Activated CD4-positive, CD25-positive, alpha-beta regulatory T cell (primary cell): ENCODE measurements at regions not wholly inside any gene's neighbourhood (a gene's known extent, or its start where the extent isn't known, plus 50 kb on each side); places are given as distances from the start of the nearest gene placed in this dataset.
"Not testable (repeated sequence)": the region's sequence is repeated elsewhere in the genome, so short reads cannot be mapped to it uniquely, and the experiment has no call there.

Experiments
- DNase-seq, 4 experiments: peaks; one replicate each; lab custom pipeline; 2025; lab: John Stamatoyannopoulos, UW

GRCh38 chr10:80750268-80750667 lies 212.6 kb downstream of the SH2D4B start:
- no peak for DNase-seq

- DNase-seq, result no peak
These were observed 214.2 kb downstream of the SH2D4B start for GRCh38 chr10:80751940-80752339.

GRCh38 chr10:80753612-80754011 lies 215.9 kb downstream of the SH2D4B start:
- DNase-seq, result no peak

GRCh38 chr10:80755893-80756292 lies 218.2 kb downstream of the SH2D4B start:
- DNase-seq, result no peak

- DNase-seq, result no peak
These were observed 222.0 kb downstream of the SH2D4B start for GRCh38 chr10:80759693-80760092.

GRCh38 chr10:80760914-80761371 lies 223.2 kb downstream of the SH2D4B start:
- no peak for DNase-seq

GRCh38 chr10:80767963-80768362 lies 230.3 kb downstream of the SH2D4B start:
- DNase-seq, result no peak

GRCh38 chr10:80769700-80770160 lies 232.0 kb downstream of the SH2D4B start:
- DNase-seq, result no peak

- DNase-seq, result no peak
These were observed 232.5 kb downstream of the SH2D4B start for GRCh38 chr10:80770239-80770638.

GRCh38 chr10:80771285-80771684 lies 233.6 kb downstream of the SH2D4B start:
- DNase-seq, result no peak

- no peak for DNase-seq
These were observed 234.3 kb downstream of the SH2D4B start for GRCh38 chr10:80771902-80772555.

- DNase-seq, result no peak
These were observed 234.9 kb downstream of the SH2D4B start for GRCh38 chr10:80772596-80772995.

- DNase-seq, result no peak
These were observed 247.0 kb downstream of the SH2D4B start for GRCh38 chr10:80784695-80785094.

- no peak for DNase-seq
These were observed 248.6 kb downstream of the SH2D4B start for GRCh38 chr10:80786322-80786721.

GRCh38 chr10:80787952-80788351 lies 250.2 kb downstream of the SH2D4B start:
- no peak for DNase-seq

GRCh38 chr10:80794994-80795393 lies 257.3 kb downstream of the SH2D4B start:
- no peak for DNase-seq

GRCh38 chr10:80805343-80806020 lies 267.8 kb downstream of the SH2D4B start:
- no peak for DNase-seq

GRCh38 chr10:80814147-80814652 lies 276.5 kb downstream of the SH2D4B start:
- no peak for DNase-seq

GRCh38 chr10:80829151-80829550 lies 291.4 kb downstream of the SH2D4B start:
- DNase-seq, result no peak

- DNase-seq, result no peak
These were observed 291.9 kb downstream of the SH2D4B start for GRCh38 chr10:80829562-80829961.

- DNase-seq, result not testable (repeated sequence)
These were observed 295.0 kb downstream of the SH2D4B start for GRCh38 chr10:80832693-80833092.

GRCh38 chr10:80855348-80855971 lies 317.8 kb downstream of the SH2D4B start:
- DNase-seq, result no peak

- DNase-seq, result no peak
These were observed 318.5 kb downstream of the SH2D4B start for GRCh38 chr10:80856186-80856585.
